Breast epithelium (tissue), 4 donors: ENCODE measurements at regions not wholly inside any gene's neighbourhood (a gene's known extent, or its start where the extent isn't known, plus 50 kb on each side); places are given as distances from the start of the nearest gene placed in this dataset.

Source experiments
- DNase-seq, 2 donors: peaks; one replicate each; pipeline ENCODE4 v3.0.0-alpha.2; 2019; ENCODE audit warnings: low spot score in 2 of 2
- H3K27ac ChIP-seq, 2 donors: fragments of 200-600 bp; sonication (generic) in 1 of 2; one replicate each; pipeline ENCODE4 v1.5.1; 2016 to 2019; ENCODE audit warnings: mild to moderate bottlenecking in 1 of 2
- H3K27me3 ChIP-seq, 2 donors: fragments of 200-600 bp; sonication (generic) in 1 of 2; one replicate each; pipeline versions ENCODE4 v1.5.1 to v1.6.0; 2017 to 2019; ENCODE audit warnings: control low read depth in 1 of 2, mild to moderate bottlenecking in 1 of 2
- H3K36me3 ChIP-seq: fragments of 200-600 bp; one replicate; pipeline ENCODE4 v1.5.1; 2019
- H3K4me1 ChIP-seq, 2 donors: fragments of 200-600 bp; sonication (generic); one replicate each; pipeline ENCODE4 v1.5.1; 2016 to 2019; ENCODE audit warnings: control low read depth in 1 of 2
- H3K4me3 ChIP-seq, 3 donors: fragments of 200-600 bp; sonication (generic); 1 replicate in 2 of 3; 2 replicates in 1 of 3; pipeline ENCODE4 v1.5.1; 2016 to 2019; ENCODE audit warnings: mild to moderate bottlenecking in 3 of 3, moderate library complexity in 2 of 3
- H3K9me3 ChIP-seq, 2 donors: fragments of 200-600 bp; sonication (generic) in 1 of 2; one replicate each; pipeline ENCODE4 v1.5.1; 2016 to 2019; ENCODE audit warnings: control low read depth in 1 of 2
- CTCF ChIP-seq, 3 donors: fragments of 450-650 bp; IDR thresholded peaks; one replicate each; pipeline ENCODE4 v1.5.1; 2016 to 2017; ENCODE audit warnings: antibody characterized with exemption in 3 of 3, mild to moderate bottlenecking in 3 of 3, moderate library complexity in 3 of 3
- POLR2A ChIP-seq: fragments of 450-650 bp; IDR thresholded peaks from one replicate; pipeline ENCODE4 v1.6.1; 2016; ENCODE audit warnings: antibody characterized with exemption, mild to moderate bottlenecking, moderate library complexity
- POLR2AphosphoS5 ChIP-seq, 3 donors: sonication (generic); formaldehyde crosslinking; IDR thresholded peaks; one replicate each; pipeline ENCODE4 v1.6.1; 2017; ENCODE audit warnings: antibody characterized with exemption in 3 of 3
- intact Hi-C: fragments of 100-400 bp; cut with DNase I; formaldehyde crosslinking; loops from one replicate; pipeline ENCODE4 v1.15.1; 2023; ENCODE audit warnings: low total_unique reads

GRCh38 chr5:124644582-124644981 is 101.9 kb downstream of the ZNF608 start:
- Histone ChIP-seq H3K27ac (no peak overlapping the region), H3K4me3 (no peak overlapping the region), H3K36me3 (no peaks in the 10 kb centered on the region), H3K4me1 (peaks cover 0 to 12% of the 10 kb centered on the region in 2 donors), H3K27me3 (no peaks in the 10 kb centered on the region), H3K9me3 (no peaks in the 10 kb centered on the region)
- intact Hi-C loops, result no loop called here
- DNase-seq, result no peak
- no peak for TF ChIP-seq POLR2AphosphoS5 (IDR thresholded peaks at IDR 0.05)
- TF ChIP-seq POLR2A, result no peak
- TF ChIP-seq CTCF (IDR thresholded peaks at IDR 0.05), result no peak

- intact Hi-C loops, result no loop called here
- no peaks in the 10 kb centered on the region for H3K9me3 ChIP-seq
Measured at GRCh38 chr5:124644138-124644537, 102.3 kb downstream of the ZNF608 start.

GRCh38 chr5:124643336-124643735 is 103.1 kb downstream of the ZNF608 start:
- no peak for DNase-seq
- no peak overlapping the region for H3K4me3 ChIP-seq
- TF ChIP-seq POLR2AphosphoS5 (IDR thresholded peaks at IDR 0.05) (no peak), CTCF (IDR thresholded peaks at IDR 0.05) (no peak), POLR2A (no peak)
- no peaks in the 10 kb centered on the region for H3K36me3 ChIP-seq
- no peaks in the 10 kb centered on the region for H3K9me3 ChIP-seq
- intact Hi-C loops, result no loop called here
- no peak overlapping the region for H3K27ac ChIP-seq
- H3K4me1 ChIP-seq, result no peaks in the 10 kb centered on the region
- no peaks in the 10 kb centered on the region for H3K27me3 ChIP-seq

More at GRCh38 chr5:124644138-124644537, 102.3 kb downstream of the ZNF608 start:
- H3K27ac ChIP-seq, result no peak overlapping the region
- no peak for TF ChIP-seq CTCF (IDR thresholded peaks at IDR 0.05)
- no peak for TF ChIP-seq POLR2AphosphoS5 (IDR thresholded peaks at IDR 0.05)
- TF ChIP-seq POLR2A, result no peak
- H3K4me3 ChIP-seq, result no peak overlapping the region
- no peaks in the 10 kb centered on the region for H3K36me3 ChIP-seq
- peaks cover 0 to 8% of the 10 kb centered on the region in 2 donors for H3K4me1 ChIP-seq
- no peaks in the 10 kb centered on the region for H3K27me3 ChIP-seq
- DNase-seq, result no peak

GRCh38 chr5:124642151-124642550 is 104.3 kb downstream of the ZNF608 start:
- intact Hi-C loops, result no loop called here
- Histone ChIP-seq H3K27me3 (no peaks in the 10 kb centered on the region), H3K9me3 (no peaks in the 10 kb centered on the region), H3K27ac (no peak overlapping the region), H3K4me1 (no peaks in the 10 kb centered on the region), H3K36me3 (no peaks in the 10 kb centered on the region), H3K4me3 (no peak overlapping the region)
- TF ChIP-seq CTCF (IDR thresholded peaks at IDR 0.05) (no peak), POLR2AphosphoS5 (IDR thresholded peaks at IDR 0.05) (no peak), POLR2A (no peak)
- no peak for DNase-seq

- H3K4me1 ChIP-seq, result no peaks in the 10 kb centered on the region
- no peaks in the 10 kb centered on the region for H3K27me3 ChIP-seq
- no peak overlapping the region for H3K27ac ChIP-seq
- intact Hi-C loops, result no loop called here
- no peaks in the 10 kb centered on the region for H3K9me3 ChIP-seq
- TF ChIP-seq CTCF (IDR thresholded peaks at IDR 0.05), result no peak
- H3K4me3 ChIP-seq, result no peak overlapping the region
- no peaks in the 10 kb centered on the region for H3K36me3 ChIP-seq
- DNase-seq, result no peak
Measured at GRCh38 chr5:124641154-124641792, 105.2 kb downstream of the ZNF608 start.
